Occipital lobe (tissue), 2 donors: ENCODE measurements at regions not wholly inside any gene's neighbourhood (a gene's known extent, or its start where the extent isn't known, plus 50 kb on each side); places are given as distances from the start of the nearest gene placed in this dataset. TPM values are rescaled to one million over a fixed set of nuclear protein-coding genes. Genes with fewer than 3 reads are reported as not detected.
"Not testable (repeated sequence)": the region's sequence is repeated elsewhere in the genome, so short reads cannot be mapped to it uniquely, and the experiment has no call there.

Source experiments
- DNase-seq: peaks from one replicate; lab custom pipeline; 2025; lab: John Stamatoyannopoulos, UW
- small RNA-seq: library from RNA; depleted of rRNA; stranded (forward); fragments of <200 nt; gene quantifications from one replicate; pipeline ENCODE3, GENCODE V24; 2014

DNA sequence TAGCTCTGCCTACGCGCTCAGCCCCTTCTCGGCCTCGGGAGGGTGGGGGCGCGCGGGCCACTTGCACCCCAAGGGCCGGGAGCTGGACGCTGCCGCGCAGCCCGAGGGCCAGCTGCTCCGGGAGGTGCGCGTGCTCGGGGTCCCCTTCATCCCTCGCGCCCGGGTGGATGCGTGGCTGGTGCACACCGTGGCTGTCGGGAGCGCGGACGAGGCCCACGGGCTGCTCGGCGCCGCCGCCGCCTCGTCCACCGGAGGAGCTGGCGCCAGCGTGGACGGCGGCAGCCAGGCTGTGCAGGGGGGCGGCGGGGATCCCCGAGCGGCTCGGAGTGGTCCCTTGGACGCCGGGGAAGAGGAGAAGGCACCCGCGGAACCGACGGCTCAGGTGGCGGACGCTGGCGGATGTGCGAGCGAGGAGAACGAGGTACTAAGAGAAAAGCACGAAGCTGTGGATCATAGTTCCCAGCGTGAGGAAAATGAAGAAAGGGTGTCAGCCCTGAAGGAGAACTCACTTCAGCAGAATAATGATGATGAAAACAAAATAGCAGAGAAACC, 69.8 kb downstream of the PMAIP1 start:
- DNase-seq = not testable (repeated sequence)

DNA sequence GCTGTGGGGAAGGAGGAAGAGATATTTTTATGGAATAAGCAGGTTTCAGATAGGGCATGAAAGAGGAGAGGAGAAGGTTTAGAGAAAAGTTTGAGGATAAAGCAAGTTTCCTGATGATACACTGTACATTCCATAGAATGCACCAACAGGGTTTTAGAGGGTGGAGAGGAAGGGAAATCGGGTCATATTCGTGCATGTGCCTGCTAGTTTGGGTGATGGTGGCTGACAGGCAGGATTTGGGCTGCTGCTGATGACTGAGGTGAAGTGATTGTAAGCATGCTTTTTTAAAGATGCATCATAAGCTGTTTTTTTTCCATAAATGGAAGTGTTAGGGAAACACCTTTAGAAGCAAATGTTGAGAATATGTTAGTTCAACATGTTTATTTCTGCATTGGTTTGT, 68.8 kb downstream of the PMAIP1 start:
- no peak for DNase-seq

DNA sequence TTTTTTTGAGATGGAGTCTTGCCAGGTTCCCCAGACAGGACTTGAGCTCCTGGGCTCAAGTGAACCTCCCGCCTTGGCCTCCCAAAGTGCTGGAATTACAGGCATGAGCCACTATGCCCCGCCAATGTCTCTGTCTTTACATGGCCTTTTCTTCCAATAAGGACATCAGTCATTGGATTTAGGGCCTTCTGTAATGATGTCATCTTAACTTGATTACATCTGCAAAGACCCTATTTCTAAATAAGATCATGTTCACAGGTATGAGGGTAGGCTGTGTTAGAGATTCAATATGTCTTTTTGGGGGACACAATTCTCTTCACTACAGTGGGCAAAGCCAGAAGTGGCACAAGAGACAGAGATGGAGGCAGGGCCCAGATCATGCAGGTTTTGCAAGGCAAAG, 68.1 kb downstream of the PMAIP1 start:
- DNase-seq = no peak

DNA sequence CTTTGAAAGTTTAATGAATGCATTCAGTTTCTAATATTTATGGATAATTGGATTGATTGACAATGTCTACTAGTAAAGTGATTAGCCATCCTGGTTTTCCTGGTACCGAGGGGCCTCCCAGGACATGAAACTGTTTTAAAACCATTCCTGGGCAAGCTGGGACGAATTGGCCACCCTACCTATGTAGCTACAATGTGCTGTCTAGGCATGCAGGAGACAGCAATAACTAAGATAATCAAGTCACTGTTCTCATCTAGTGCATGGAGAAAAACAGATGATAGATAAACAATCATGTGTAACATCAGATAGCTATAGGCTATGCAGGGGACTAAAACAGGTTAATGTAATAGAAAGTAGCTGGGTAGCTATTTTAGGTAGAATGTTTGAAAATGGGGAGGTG, 67.1 kb downstream of the PMAIP1 start:
- no peak for DNase-seq

DNA sequence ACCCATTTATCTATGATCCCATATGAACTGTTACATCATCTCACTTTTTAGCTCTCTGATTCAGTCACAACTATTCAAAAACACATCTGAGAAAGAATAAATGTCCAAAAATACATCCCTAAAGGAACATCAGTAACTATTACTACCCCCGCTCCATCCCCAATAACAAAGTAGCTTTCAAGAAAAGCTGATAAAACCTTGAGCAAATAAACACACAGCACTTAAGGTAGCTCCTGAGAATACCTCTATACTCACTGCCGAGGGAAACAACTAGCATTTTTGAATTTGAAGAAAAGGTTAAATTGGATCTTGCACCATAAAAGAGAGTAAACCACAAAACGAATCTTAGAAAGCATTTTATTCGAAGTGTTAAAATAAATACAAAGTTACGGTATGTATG, 63.4 kb downstream of the PMAIP1 start:
- no peak for DNase-seq

DNA sequence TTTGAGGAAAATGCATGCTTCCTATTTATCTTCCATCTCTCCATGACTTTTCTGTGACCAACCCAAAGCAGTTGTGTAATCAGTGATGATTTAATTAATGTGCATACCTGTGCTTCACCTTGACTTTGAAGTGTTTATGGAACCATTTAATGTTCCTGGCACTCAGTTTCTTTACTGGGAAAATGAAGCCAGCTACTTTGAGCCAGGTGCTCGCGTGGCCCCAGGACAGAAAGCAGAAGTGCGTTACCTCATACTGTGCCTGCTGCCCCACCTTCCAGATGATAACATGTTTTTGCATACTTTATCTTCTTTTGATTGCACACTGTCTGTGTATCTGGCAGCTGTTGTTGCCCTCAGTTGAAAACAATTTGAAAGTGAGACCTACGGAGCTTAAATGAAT, 61.3 kb downstream of the PMAIP1 start:
- no peak for DNase-seq

DNA sequence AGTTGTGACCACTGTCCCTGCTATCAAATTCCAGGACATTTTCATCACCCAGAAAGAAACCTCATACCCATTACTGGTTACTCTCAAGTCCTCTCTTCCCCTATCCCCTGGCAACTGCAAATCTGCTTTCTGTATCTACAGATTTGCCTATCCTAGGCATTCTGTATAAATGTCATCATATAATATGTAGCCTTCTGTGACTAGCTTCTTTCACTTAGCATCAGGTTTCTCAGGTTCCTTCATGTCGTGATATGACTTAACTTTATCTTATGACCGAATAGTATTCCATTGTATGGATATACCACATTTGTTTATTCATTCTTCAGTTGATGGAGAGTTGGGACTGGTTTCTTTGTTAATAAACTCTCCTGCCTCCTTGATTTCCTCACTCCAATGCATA, 60.5 kb downstream of the PMAIP1 start:
- no peak for DNase-seq

DNA sequence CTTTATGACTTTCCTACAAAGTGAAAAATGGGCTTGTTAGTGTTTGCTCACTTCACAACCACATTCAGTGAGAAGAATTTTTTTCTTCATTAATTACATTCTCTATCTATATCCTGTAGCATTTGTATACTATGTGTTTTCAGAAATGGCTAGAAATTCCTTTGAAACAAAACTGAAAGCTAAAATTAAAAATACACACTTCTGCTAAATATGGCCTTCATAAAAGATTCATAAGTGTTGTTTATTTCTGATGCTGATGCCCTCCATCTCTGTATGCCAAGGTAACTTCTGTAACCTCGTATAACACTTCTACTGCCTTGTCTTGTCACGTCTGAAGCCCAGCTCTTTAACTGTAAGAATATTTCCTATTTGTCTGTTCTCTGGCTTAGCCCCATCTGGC, 59.8 kb downstream of the PMAIP1 start:
- no peak for DNase-seq

DNA sequence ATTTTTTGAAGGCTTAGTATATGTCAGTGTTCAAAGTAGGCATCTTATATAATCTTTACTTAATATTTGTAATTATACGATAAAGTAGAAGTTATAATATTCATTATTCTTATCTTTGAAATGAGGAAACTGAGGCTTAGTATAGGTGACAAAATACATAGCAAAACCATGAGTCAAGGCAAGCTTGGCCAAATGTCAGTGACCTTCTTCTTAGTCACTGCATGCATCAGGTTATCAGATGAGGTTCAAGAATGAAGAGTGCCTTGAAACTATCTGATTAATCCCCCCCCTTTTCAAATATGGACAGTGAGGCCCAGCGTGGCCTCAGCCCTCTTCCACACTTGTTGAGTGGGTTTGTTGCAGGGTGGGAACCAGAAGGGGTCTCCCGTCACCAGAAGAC, 59.3 kb downstream of the PMAIP1 start:
- no peak for DNase-seq

DNA sequence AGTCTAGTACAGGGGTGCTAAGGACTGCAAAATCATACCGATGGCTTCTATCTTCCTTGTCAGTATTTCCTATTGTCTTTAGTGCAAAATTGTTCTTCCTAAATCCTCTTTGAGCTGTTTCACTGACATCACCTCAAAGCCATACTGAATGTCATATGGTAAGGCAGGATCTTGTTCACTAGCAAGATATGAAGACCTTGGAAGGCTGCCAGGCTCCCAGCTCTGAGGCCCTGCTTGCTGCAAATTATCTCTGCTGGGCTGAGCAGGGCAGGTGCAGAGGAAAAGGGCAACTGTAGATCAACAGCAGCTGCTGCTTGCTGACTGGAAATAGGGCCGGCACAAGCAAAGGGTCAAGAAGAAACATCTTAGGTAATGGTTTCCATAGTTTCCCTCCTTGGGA, 58.2 kb downstream of the PMAIP1 start:
- DNase-seq = no peak

DNA sequence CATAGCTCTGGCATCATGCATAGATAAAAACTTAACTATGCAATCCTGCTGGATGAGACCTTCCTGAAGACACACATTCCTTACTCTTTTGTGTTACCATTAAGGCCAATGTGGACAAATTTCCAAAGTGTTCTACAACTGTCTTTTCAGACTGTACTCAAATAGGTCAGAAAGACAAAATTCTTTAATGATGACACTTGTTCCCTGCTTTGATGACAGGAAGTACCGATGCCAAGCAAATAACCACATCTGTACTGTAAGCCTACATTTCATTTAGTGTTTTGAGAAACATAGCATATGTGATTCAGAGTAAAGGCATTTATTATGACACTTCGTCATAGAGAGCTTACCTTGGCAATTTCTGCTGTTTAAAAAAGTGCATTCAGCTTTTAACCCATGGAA, 55.0 kb downstream of the PMAIP1 start:
- no peak for DNase-seq

DNA sequence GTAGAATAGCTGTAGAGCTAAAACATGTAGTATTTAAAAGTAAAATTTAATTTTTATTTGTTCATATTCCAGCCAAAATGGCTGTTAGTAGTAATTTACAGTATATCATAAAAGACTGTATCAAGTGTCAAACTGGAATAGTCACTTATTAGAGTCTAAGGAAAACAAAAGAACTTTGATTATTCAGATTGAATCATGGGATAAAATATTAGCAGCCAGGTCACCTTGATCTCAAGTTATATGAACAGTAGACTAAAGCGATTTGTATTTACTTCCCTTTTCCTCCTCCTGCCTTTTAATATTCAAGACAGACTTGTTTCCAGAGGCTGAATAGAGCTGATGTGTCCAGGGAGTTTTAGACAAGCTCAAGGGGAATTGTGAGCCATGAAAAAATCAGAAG, 54.4 kb downstream of the PMAIP1 start:
- DNase-seq = no peak

Small RNAs in the stretch of these regions (small RNA-seq; reads per million reads assigned to genes)
- gene RN7SL342P (not detected), gene RNU4-17P (not detected), gene RNU6-567P (not detected)
